Suprapubic skin (tissue), 4 donors: ENCODE measurements at regions not wholly inside any gene's neighbourhood (a gene's known extent, or its start where the extent isn't known, plus 50 kb on each side); places are given as distances from the start of the nearest gene placed in this dataset.

ENCODE experiments used
- POLR2A ChIP-seq, 2 donors: fragments of 450-650 bp; IDR thresholded peaks; one replicate each; pipeline ENCODE4 v1.6.1; 2017; ENCODE audit warnings: antibody characterized with exemption in 2 of 2, mild to moderate bottlenecking in 2 of 2, moderate library complexity in 2 of 2
- POLR2AphosphoS5 ChIP-seq, 3 donors: sonication (generic); formaldehyde crosslinking; IDR thresholded peaks; one replicate each; pipeline ENCODE4 v1.6.1; 2017; ENCODE audit warnings: antibody characterized with exemption in 3 of 3
- TF ChIP-seq, protein P1 (sequence below), 2 donors: fragments of 200-600 bp in 1 of 2; fragments of 450-650 bp in 1 of 2; sonication (generic) in 1 of 2; IDR thresholded peaks; one replicate each; pipeline ENCODE4 v1.5.1; 2016 to 2019; ENCODE audit warnings: antibody characterized with exemption in 2 of 2, mild to moderate bottlenecking in 1 of 2, moderate library complexity in 1 of 2

DNA sequence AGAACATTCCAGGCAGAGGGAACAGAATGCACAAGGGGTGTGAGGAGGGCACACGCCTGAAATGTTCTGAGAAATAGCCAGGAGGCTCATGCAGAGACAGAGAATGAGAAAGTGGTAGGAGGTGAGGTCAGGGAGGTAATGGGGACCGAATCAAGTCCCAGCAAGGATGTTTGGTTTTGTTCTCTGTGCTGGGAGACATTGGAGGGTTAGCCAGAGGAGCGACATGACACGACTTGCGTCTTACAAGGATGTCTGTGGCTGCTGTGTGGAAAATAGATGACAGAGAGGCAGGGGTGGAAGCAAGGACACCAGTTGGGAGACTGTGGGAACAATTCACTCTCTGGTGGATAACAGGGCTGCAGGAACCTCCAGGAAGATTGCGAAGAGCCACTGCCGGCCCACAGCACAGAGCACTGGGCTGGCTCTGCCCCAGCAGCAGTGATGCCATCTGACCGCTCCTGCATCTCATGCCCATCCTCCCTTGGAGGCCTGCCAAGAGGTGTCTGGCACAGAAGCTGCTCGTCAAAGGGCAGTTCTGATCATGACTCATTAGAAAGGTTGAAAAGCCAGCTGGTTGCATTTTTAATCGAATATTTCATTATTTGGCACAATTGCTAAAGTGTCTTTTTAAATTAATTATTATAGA, 57.7 kb upstream of the CD83 start:
- TF ChIP-seq, protein P1, sequence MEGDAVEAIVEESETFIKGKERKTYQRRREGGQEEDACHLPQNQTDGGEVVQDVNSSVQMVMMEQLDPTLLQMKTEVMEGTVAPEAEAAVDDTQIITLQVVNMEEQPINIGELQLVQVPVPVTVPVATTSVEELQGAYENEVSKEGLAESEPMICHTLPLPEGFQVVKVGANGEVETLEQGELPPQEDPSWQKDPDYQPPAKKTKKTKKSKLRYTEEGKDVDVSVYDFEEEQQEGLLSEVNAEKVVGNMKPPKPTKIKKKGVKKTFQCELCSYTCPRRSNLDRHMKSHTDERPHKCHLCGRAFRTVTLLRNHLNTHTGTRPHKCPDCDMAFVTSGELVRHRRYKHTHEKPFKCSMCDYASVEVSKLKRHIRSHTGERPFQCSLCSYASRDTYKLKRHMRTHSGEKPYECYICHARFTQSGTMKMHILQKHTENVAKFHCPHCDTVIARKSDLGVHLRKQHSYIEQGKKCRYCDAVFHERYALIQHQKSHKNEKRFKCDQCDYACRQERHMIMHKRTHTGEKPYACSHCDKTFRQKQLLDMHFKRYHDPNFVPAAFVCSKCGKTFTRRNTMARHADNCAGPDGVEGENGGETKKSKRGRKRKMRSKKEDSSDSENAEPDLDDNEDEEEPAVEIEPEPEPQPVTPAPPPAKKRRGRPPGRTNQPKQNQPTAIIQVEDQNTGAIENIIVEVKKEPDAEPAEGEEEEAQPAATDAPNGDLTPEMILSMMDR (IDR thresholded peaks at IDR 0.05): no peak
- no peak for TF ChIP-seq POLR2AphosphoS5 (IDR thresholded peaks at IDR 0.05)
- TF ChIP-seq POLR2A (IDR thresholded peaks at IDR 0.05): no peak
